ENCODE measurements at regions not wholly inside any gene's neighbourhood (a gene's known extent, or its start where the extent isn't known, plus 50 kb on each side); places are given as distances from the start of the nearest gene placed in this dataset.

DNA sequence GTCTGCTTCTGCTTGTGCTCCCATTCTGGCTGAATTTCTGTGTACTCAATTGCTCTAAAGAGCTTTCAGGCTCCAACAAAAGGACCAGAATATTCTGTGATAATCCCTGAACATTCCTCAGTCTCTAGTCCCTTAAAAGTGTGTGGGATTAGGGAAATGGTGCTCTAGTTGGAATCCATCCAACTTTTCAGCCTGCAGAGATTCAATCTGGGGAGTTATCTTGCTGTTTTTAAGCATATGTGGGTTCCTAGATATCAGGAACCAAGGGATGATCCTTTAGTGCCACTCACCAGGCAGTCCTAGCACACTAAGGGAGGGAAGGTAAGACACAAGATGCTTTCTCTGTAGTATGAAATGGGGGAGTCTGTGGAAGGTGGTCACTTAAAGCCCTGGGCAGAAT is 140.3 kb upstream of the SLC1A4 start:
- DNase-seq, result no peak
- H3K4me3 ChIP-seq, result no peak overlapping the region
- no peaks in the 10 kb centered on the region for H3K27me3 ChIP-seq
- H3K36me3 ChIP-seq, result no peaks in the 10 kb centered on the region
- no peaks in the 10 kb centered on the region for H3K9me3 ChIP-seq
- H3K27ac ChIP-seq, result no peak overlapping the region
- no peak for TF ChIP-seq POLR2A (IDR thresholded peaks at IDR 0.05)
- TF ChIP-seq, protein P1, sequence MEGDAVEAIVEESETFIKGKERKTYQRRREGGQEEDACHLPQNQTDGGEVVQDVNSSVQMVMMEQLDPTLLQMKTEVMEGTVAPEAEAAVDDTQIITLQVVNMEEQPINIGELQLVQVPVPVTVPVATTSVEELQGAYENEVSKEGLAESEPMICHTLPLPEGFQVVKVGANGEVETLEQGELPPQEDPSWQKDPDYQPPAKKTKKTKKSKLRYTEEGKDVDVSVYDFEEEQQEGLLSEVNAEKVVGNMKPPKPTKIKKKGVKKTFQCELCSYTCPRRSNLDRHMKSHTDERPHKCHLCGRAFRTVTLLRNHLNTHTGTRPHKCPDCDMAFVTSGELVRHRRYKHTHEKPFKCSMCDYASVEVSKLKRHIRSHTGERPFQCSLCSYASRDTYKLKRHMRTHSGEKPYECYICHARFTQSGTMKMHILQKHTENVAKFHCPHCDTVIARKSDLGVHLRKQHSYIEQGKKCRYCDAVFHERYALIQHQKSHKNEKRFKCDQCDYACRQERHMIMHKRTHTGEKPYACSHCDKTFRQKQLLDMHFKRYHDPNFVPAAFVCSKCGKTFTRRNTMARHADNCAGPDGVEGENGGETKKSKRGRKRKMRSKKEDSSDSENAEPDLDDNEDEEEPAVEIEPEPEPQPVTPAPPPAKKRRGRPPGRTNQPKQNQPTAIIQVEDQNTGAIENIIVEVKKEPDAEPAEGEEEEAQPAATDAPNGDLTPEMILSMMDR (IDR thresholded peaks at IDR 0.05), result no peak
- H3K4me1 ChIP-seq, result no peaks in the 10 kb centered on the region

DNA sequence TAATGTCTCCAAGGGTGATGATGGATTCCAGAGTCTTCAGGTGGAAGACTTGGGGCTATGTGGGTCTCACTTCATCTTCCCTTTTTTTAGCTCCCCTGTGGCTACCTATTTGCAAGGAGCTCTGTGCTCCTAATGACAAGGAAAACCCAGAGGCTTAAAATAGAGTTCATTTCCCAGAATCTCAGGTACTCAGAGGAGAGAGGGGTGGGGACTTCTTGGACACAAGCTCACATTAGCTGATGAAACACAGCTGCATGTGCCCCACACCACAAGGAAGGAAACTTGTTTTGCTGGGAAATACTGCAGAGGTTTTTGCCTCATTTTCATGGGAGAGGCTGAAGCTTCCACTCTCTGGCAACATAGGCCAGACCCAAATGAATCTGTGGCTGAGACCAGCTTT is 138.6 kb upstream of the SLC1A4 start:
- no peaks in the 10 kb centered on the region for H3K36me3 ChIP-seq
- no peak for TF ChIP-seq POLR2A (IDR thresholded peaks at IDR 0.05)
- TF ChIP-seq, protein P1 (IDR thresholded peaks at IDR 0.05), result no peak
- H3K4me3 ChIP-seq, result no peak overlapping the region
- DNase-seq, result no peak
- H3K27ac ChIP-seq, result no peak overlapping the region
- no peaks in the 10 kb centered on the region for H3K27me3 ChIP-seq
- H3K9me3 ChIP-seq, result no peaks in the 10 kb centered on the region
- no peaks in the 10 kb centered on the region for H3K4me1 ChIP-seq

DNA sequence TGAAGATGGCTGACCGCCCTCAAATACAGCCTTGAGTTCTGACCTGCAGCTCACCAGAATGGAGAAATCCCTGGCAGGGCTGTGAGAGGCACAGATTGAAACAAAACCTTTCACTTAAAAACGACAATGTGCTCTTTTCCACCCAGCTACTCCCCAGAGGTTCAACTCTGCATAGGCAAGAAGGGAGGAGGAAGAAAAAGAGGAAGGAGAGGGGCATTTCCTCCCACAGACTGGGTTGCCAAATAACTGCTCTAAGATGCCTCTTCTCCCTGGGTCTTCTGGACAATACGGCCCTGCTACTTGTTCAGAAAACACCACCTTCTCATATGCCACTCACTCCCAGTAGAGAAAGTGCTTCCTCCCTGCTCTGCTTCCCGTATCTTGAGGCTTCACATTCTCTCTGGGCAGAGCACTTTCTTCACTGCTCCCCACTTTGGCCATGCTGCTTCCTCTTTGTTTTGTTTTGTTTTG is 136.4 kb upstream of the SLC1A4 start:
- TF ChIP-seq, protein P1 (IDR thresholded peaks at IDR 0.05), result no peak
- no peak for TF ChIP-seq POLR2A (IDR thresholded peaks at IDR 0.05)
- no peaks in the 10 kb centered on the region for H3K9me3 ChIP-seq
- no peak overlapping the region for H3K4me3 ChIP-seq
- H3K27me3 ChIP-seq, result no peaks in the 10 kb centered on the region
- peak in 1 of 3 donors; percentile 43 for DNase-seq
- H3K4me1 ChIP-seq, result peaks cover 0 to 5% (median 0%) of the 10 kb centered on the region in 4 donors
- peak overlapping the region in 2 of 4 donors; percentile 1 to 59 for H3K27ac ChIP-seq
- no peaks in the 10 kb centered on the region for H3K36me3 ChIP-seq

DNA sequence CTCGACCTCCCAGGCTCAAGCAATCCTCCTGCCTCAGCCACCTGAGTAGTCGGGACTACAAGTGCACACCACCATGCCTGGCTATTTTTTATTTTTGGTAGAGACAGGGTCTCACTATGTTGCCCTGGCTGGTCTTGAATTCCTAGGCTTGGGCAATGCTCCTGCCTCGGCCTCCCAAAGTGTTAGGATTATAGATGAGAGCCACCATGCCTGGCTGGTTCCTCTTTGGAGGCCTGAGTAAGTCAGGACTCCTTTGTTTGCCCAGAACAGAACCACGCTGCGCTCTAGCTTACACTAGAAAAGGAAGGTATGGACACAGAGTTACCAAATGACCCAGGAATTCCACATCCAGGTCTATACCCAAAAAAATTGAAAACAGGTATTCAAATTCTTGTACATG is 135.9 kb upstream of the SLC1A4 start:
- H3K4me1 ChIP-seq, result peaks cover 0 to 10% (median under 1%) of the 10 kb centered on the region in 4 donors
- no peaks in the 10 kb centered on the region for H3K27me3 ChIP-seq
- H3K27ac ChIP-seq, result peak overlapping the region in 1 of 4 donors; percentile 59
- H3K36me3 ChIP-seq, result no peaks in the 10 kb centered on the region
- no peak overlapping the region for H3K4me3 ChIP-seq
- DNase-seq, result peak in 1 of 3 donors; percentile 40
- TF ChIP-seq POLR2A (IDR thresholded peaks at IDR 0.05), result no peak
- TF ChIP-seq, protein P1 (IDR thresholded peaks at IDR 0.05), result no peak
- no peaks in the 10 kb centered on the region for H3K9me3 ChIP-seq

DNA sequence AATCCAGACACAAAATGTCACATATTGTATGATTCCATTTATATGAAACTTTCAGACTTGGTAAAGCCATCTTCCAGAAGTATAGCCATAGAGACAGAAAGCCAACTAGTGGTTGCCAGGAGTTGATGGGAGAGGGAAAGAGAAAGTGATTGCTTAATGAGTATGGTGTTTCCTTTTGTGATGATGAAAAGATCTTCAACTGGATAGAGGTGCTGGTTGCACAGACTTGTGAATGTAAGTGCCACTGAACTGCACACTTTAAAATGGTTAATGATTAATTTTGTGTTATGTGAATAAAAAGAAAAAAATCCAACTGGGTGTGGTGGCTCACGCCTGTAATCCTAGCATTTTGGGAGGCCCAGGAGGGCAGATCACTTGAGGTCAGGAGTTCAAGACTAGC is 135.3 kb upstream of the SLC1A4 start:
- H3K27me3 ChIP-seq, result no peaks in the 10 kb centered on the region
- no peaks in the 10 kb centered on the region for H3K36me3 ChIP-seq
- TF ChIP-seq, protein P1 (IDR thresholded peaks at IDR 0.05), result peak in 2 of 6 experiments; percentile 12
- TF ChIP-seq POLR2A (IDR thresholded peaks at IDR 0.05), result no peak
- H3K4me3 ChIP-seq, result no peak overlapping the region
- no peaks in the 10 kb centered on the region for H3K9me3 ChIP-seq
- H3K4me1 ChIP-seq, result peaks cover 0 to 16% (median 6%) of the 10 kb centered on the region in 4 donors
- no peak overlapping the region for H3K27ac ChIP-seq
- DNase-seq, result no peak

DNA sequence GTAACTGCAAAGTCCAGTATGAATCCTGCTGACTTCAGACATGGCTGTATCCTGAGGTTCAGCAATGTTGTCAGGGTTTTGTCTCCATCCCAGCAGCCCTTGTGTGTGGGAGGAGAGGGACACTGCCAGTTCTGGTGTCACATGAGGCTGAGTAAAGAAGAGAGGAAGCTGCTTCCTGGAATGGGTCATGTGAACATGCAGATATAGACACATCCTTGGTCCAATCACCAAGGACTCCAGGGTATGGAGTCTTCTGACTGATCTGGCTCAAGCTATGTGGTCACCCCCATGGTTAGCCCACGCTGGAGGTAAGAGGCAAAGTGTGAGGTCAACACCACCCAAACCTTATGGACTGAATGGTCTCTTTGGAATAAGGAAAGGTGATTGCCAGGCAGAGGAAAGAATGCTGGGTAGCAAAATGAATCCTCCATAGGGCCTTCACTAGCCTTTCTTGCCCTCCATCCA is 134.4 kb upstream of the SLC1A4 start:
- TF ChIP-seq, protein P1 (IDR thresholded peaks at IDR 0.05), result no peak
- TF ChIP-seq POLR2A (IDR thresholded peaks at IDR 0.05), result no peak
- no peaks in the 10 kb centered on the region for H3K9me3 ChIP-seq
- DNase-seq, result peak in 1 of 3 donors; percentile 49
- H3K36me3 ChIP-seq, result no peaks in the 10 kb centered on the region
- H3K27ac ChIP-seq, result no peak overlapping the region
- H3K4me1 ChIP-seq, result peaks cover 0 to 24% (median 14%) of the 10 kb centered on the region in 4 donors
- no peak overlapping the region for H3K4me3 ChIP-seq
- H3K27me3 ChIP-seq, result no peaks in the 10 kb centered on the region
